IMR-90 (cell line): ENCODE measurements at regions not wholly inside any gene's neighbourhood (a gene's known extent, or its start where the extent isn't known, plus 50 kb on each side); places are given as distances from the start of the nearest gene placed in this dataset.

Source experiments
- ATAC-seq: fragments of 200-7000 bp; cut with Tn5 transposase; 2 replicates; pipeline ENCODE4 v1.9.1; 2020; ENCODE audit warnings: low read depth, mild to moderate bottlenecking, moderate library complexity
- BruUV-seq: library from RNA; stranded (reverse); fragments of 400-500 nt; replicated peaks from 2 replicates; lab custom pipeline; 2021; lab: Mats Ljungman, UMichigan
- CTCF ChIA-PET: fragments of 300-600 bp; formaldehyde crosslinking; extraction: SDS; loops from one replicate; lab custom pipeline; 2021; ENCODE audit warnings: antibody characterized with exemption; lab: Yijun Ruan, JAX
- POLR2A ChIA-PET: fragments of 300-600 bp; sonication (Branson Sonifier 250); formaldehyde crosslinking; loops from one replicate; lab custom pipeline; 2022; ENCODE audit warnings: antibody characterized with exemption; ENCODE audit not compliant: unreplicated experiment; lab: Charles Lee
- DNase-seq: peaks from one replicate; pipeline ENCODE4 v3.0.0; 2013
- H2AFZ ChIP-seq: replicated peaks from 2 replicates; pipeline ENCODE3; 2013; ENCODE audit warnings: low read length, mild to moderate bottlenecking; ENCODE audit not compliant: poor library complexity
- H2AK5ac ChIP-seq: 2 replicates; pipeline ENCODE4 v1.6.1; 2013; ENCODE audit warnings: low read depth, low read length, inconsistent platforms
- H2AK9ac ChIP-seq: replicated peaks from 2 replicates; pipeline ENCODE3; 2013; ENCODE audit warnings: mild to moderate bottlenecking, low read depth, low read length, moderate library complexity; ENCODE audit not compliant: poor library complexity
- H2BK120ac ChIP-seq: 2 replicates; pipeline ENCODE4 v1.6.1; 2013; ENCODE audit warnings: low read depth, low read length, inconsistent platforms
- H2BK15ac ChIP-seq: 3 replicates; pipeline ENCODE4 v1.6.1; 2013; ENCODE audit warnings: low read depth, low read length, inconsistent platforms
- H2BK20ac ChIP-seq: 2 replicates; pipeline ENCODE4 v1.6.1; 2013; ENCODE audit warnings: low read depth, mild to moderate bottlenecking, inconsistent platforms, low read length, moderate library complexity
- H2BK5ac ChIP-seq: 2 replicates; pipeline ENCODE4 v1.6.1; 2013; ENCODE audit warnings: mild to moderate bottlenecking, low read depth, low read length, inconsistent platforms; ENCODE audit not compliant: poor library complexity, severe bottlenecking
- H3K14ac ChIP-seq: replicated peaks from 2 replicates; pipeline ENCODE4 v1.6.1; 2013; ENCODE audit warnings: low read depth, low read length, inconsistent platforms
- H3K18ac ChIP-seq: 2 replicates; pipeline ENCODE4 v1.6.1; 2013; ENCODE audit warnings: low read depth, low read length, control low read depth
- H3K23ac ChIP-seq: 2 replicates; pipeline ENCODE4 v1.6.1; 2013; ENCODE audit warnings: low read depth, low read length, inconsistent platforms
- H3K27ac ChIP-seq: 2 replicates; pipeline ENCODE4 v1.5.1; 2013; ENCODE audit warnings: mild to moderate bottlenecking, control low read depth, low read length; ENCODE audit not compliant: insufficient read depth
- H3K27me3 ChIP-seq: 2 replicates; pipeline ENCODE4 v1.6.1; 2013; ENCODE audit warnings: low read length; ENCODE audit not compliant: control insufficient read depth, insufficient read depth
- H3K36me3 ChIP-seq: 2 replicates; pipeline ENCODE4 v1.6.1; 2013; ENCODE audit warnings: low read length, mixed read lengths; ENCODE audit not compliant: control insufficient read depth, insufficient read depth
- H3K4ac ChIP-seq: 2 replicates; pipeline ENCODE4 v1.6.1; 2013; ENCODE audit warnings: low read depth, low read length, inconsistent platforms
- H3K4me1 ChIP-seq: 2 replicates; pipeline ENCODE4 v1.6.1; 2013; ENCODE audit warnings: low read length, mixed read lengths; ENCODE audit not compliant: control insufficient read depth, insufficient read depth
- H3K4me2 ChIP-seq: 2 replicates; pipeline ENCODE4 v1.6.1; 2013; ENCODE audit warnings: low read depth, mild to moderate bottlenecking, control low read depth, low read length, moderate library complexity
- H3K4me3 ChIP-seq: 2 replicates; pipeline ENCODE4 v1.5.1; 2013; ENCODE audit warnings: low read depth, mild to moderate bottlenecking, control low read depth, low read length, moderate library complexity; ENCODE audit not compliant: insufficient read depth
- H3K56ac ChIP-seq: 2 replicates; pipeline ENCODE4 v1.6.1; 2013; ENCODE audit warnings: low read length, inconsistent platforms; ENCODE audit not compliant: insufficient read depth; ENCODE audit errors: extremely low read depth
- H3K79me1 ChIP-seq, 2 experiments: 2 replicates each; pipeline ENCODE4 v1.6.1; 2013; ENCODE audit warnings: low read length in 2 of 2, inconsistent platforms in 1 of 2, low read depth in 1 of 2
- H3K9ac ChIP-seq: 2 replicates; pipeline ENCODE4 v1.6.1; 2013; ENCODE audit warnings: low read depth, low read length, control low read depth
- H3K9me1 ChIP-seq: 2 replicates; pipeline ENCODE4 v1.6.1; 2013; ENCODE audit warnings: low read length, inconsistent platforms; ENCODE audit not compliant: insufficient read depth
- H3K9me3 ChIP-seq: 2 replicates; pipeline ENCODE4 v1.6.1; 2013; ENCODE audit warnings: low read length; ENCODE audit not compliant: control insufficient read depth, insufficient read depth
- H4K20me1 ChIP-seq: 2 replicates; pipeline ENCODE4 v1.6.1; 2013; ENCODE audit warnings: low read length, inconsistent platforms; ENCODE audit not compliant: insufficient read depth
- H4K5ac ChIP-seq: 2 replicates; pipeline ENCODE4 v1.6.1; 2013; ENCODE audit warnings: mild to moderate bottlenecking, low read depth, low read length, control low read depth
- H4K8ac ChIP-seq, 2 experiments: 2 replicates each; pipeline ENCODE4 v1.6.1; 2013; ENCODE audit warnings: low read depth in 2 of 2, low read length in 2 of 2, control low read depth in 1 of 2, inconsistent platforms in 1 of 2
- H4K91ac ChIP-seq: 2 replicates; pipeline ENCODE4 v1.6.1; 2013; ENCODE audit warnings: low read depth, low read length, inconsistent platforms; ENCODE audit not compliant: insufficient read depth
- RCOR1 ChIP-seq: IDR thresholded peaks from 2 replicates; pipeline ENCODE4 v1.6.1; 2012; ENCODE audit warnings: mild to moderate bottlenecking, low read length, improper control_type of control experiment; ENCODE audit not compliant: insufficient replicate concordance
- WGBS, 2 experiments: methylation state at CpG; one replicate each; pipeline versions ENCODE4 v1.1.5 to v1.1.7; 2013; ENCODE audit warnings: missing lambda C conversion rate in 2 of 2; ENCODE audit not compliant: insufficient read length in 1 of 2; ENCODE audit errors: extremely low coverage in 2 of 2; 5-methylcytosine and 5-hydroxymethylcytosine counted together
- dilution Hi-C: fragments of 300-500 bp; cut with HindIII; formaldehyde crosslinking; loops from one replicate; pipeline ENCODE4 v1.14.3; 2018; ENCODE audit warnings: low sequenced_read_pairs; ENCODE audit not compliant: unreplicated experiment
- in situ Hi-C: fragments of 300-500 bp; cut with MboI; formaldehyde crosslinking; loops from 3 replicates; pipeline ENCODE4 v1.14.3; 2019; ENCODE audit warnings: low sequenced_read_pairs, inconsistent platforms, mixed read lengths
- intact Hi-C: fragments of 100-400 bp; cut with micrococcal nuclease; formaldehyde crosslinking; loops from 2 replicates; pipeline ENCODE4 v1.10.0; 2022

- CTCF ChIA-PET: no interaction called here
- Histone ChIP-seq H3K27ac (no peak overlapping the region), H4K91ac (no peak overlapping the region), H3K4me1 (no peaks in the 10 kb centered on the region; the same call in 1 of the 2 replicates), H2AK9ac (no peak overlapping the region), H3K36me3 (no peaks in the 10 kb centered on the region), H3K4me2 (no peak overlapping the region), H2AK5ac (no peak overlapping the region), H3K18ac (no peak overlapping the region), H3K14ac (no peak overlapping the region), H3K56ac (no peak overlapping the region), H3K9ac (no peak overlapping the region), H3K4me3 (no peak overlapping the region), H2BK120ac (no peak overlapping the region), H4K8ac (no peak overlapping the region), H3K9me3 (peaks cover 11% of the 10 kb centered on the region), H3K23ac (no peak overlapping the region), H3K27me3 (no peaks in the 10 kb centered on the region), H2AFZ (no peak overlapping the region), H4K20me1 (no peaks in the 10 kb centered on the region), H2BK5ac (no peak overlapping the region), H2BK20ac (no peak overlapping the region), H3K9me1 (no peaks in the 10 kb centered on the region; the same call in 1 of the 2 replicates), H4K5ac (no peak overlapping the region), H3K79me1 (no peaks in the 10 kb centered on the region), H3K4ac (no peak overlapping the region), H2BK15ac (no peak overlapping the region)
- no CpG with 5 or more reads among the region's 4 CpGs for WGBS, 2 experiments
- POLR2A ChIA-PET: no interaction called here
- dilution Hi-C loops: no loop called here
- in situ Hi-C loops: no loop called here
- ATAC-seq: no peak
- intact Hi-C loops: no loop called here
- no peak for TF ChIP-seq RCOR1
- DNase-seq: no peak
- BruUV-seq: no TSS peak
These were observed 546.9 kb upstream of the ADAMTS5 start for GRCh38 chr21:27513825-27514224.
